ENCODE measurements at regions not wholly inside any gene's neighbourhood (a gene's known extent, or its start where the extent isn't known, plus 50 kb on each side); places are given as distances from the start of the nearest gene placed in this dataset.
A peak's percentile ranks its signal among the peaks of the same experiment; 100 is the strongest.

- Histone ChIP-seq H3K27me3 (ENCODE audit: control insufficient read depth, extremely low read depth, insufficient read depth, low read length) (peaks cover 8% of the 10 kb centered on the region), H3K9me3 (ENCODE audit: control insufficient read depth, low read depth, low read length) (no peaks in the 10 kb centered on the region), H2AFZ (ENCODE audit: control insufficient read depth, low read length) (no peak overlapping the region), H3K9ac (ENCODE audit: control insufficient read depth, extremely low read depth, insufficient read depth, low read length) (no peak overlapping the region), H3K79me2 (ENCODE audit: control insufficient read depth, insufficient read depth, low read length) (no peaks in the 10 kb centered on the region), H3K4me3 (ENCODE audit: control insufficient read depth in 2 of 3, extremely low read depth in 1 of 3, insufficient read depth in 2 of 3, low read depth in 1 of 3, low read length in 3 of 3) (no peak overlapping the region), H3K27ac (ENCODE audit: control insufficient read depth, insufficient read depth, low read length) (no peak overlapping the region), H3K4me2 (ENCODE audit: control insufficient read depth, extremely low read depth, insufficient read depth, low read depth, low read length) (no peak overlapping the region), H3K36me3 (ENCODE audit: control insufficient read depth in 2 of 2, extremely low read depth in 1 of 2, insufficient read depth in 2 of 2, low read length in 2 of 2) (no peaks in the 10 kb centered on the region), H3K9me1 (ENCODE audit: control insufficient read depth, extremely low read depth, insufficient read depth, low read length) (no peaks in the 10 kb centered on the region), H3K4me1 (ENCODE audit: control insufficient read depth, extremely low read depth, insufficient read depth, low read length) (no peaks in the 10 kb centered on the region), H4K20me1 (ENCODE audit: control insufficient read depth, extremely low read depth, insufficient read depth, low read length) (no peaks in the 10 kb centered on the region)
- dilution Hi-C loops (cut with MboI; ENCODE audit: extremely low pct_ligation_motif_present, low sequenced_read_pairs): no loop called here
- TF ChIP-seq EZH2 (IDR thresholded peaks at IDR 0.05; ENCODE audit: low read length) (no peak), CTCF (optimal IDR thresholded peaks at IDR 0.05 in 1 of 3, IDR thresholded peaks at IDR 0.05 in 1 of 3, conservative IDR thresholded peaks at IDR 0.05 in 1 of 3; ENCODE audit: extremely low read depth in 1 of 3, insufficient read depth in 2 of 3, low read length in 3 of 3) (peak; percentile 44 to 58 (median 44))
- no peak for FAIRE-seq
- DNase-seq (ENCODE audit: low read depth, low spot score): no peak
These were observed 373.5 kb upstream of the OR4E1 start for GRCh38 chr14:22047115-22047514.

DNA sequence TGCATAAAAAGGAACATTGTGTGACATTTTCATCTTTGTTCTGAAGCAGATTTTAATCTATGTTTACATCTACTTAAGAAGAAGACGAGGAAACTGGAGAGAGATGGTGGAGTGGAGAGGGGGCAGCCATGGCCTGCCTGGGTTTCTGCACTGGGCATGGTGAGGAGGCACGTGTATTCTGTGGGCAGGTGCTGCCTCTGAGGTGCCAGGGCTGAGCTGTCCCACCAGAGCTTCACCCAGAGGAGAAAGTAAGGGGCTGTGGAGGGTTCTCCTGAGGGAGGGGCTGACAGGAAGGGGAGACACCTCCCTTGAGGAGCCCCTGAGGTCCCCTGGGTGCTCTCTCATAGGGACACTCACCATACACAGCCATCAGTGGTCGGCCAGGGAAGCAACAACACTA is 372.4 kb upstream of the OR4E1 start:
- Histone ChIP-seq H3K27me3 (ENCODE audit: control insufficient read depth, extremely low read depth, insufficient read depth, low read length) (peaks cover 8% of the 10 kb centered on the region), H4K20me1 (ENCODE audit: control insufficient read depth, extremely low read depth, insufficient read depth, low read length) (no peaks in the 10 kb centered on the region), H3K9ac (ENCODE audit: control insufficient read depth, extremely low read depth, insufficient read depth, low read length) (no peak overlapping the region), H2AFZ (ENCODE audit: control insufficient read depth, low read length) (no peak overlapping the region), H3K36me3 (ENCODE audit: control insufficient read depth in 2 of 2, extremely low read depth in 1 of 2, insufficient read depth in 2 of 2, low read length in 2 of 2) (no peaks in the 10 kb centered on the region), H3K4me2 (ENCODE audit: control insufficient read depth, extremely low read depth, insufficient read depth, low read depth, low read length) (no peak overlapping the region), H3K9me3 (ENCODE audit: control insufficient read depth, low read depth, low read length) (no peaks in the 10 kb centered on the region), H3K27ac (ENCODE audit: control insufficient read depth, insufficient read depth, low read length) (no peak overlapping the region), H3K4me3 (ENCODE audit: control insufficient read depth in 2 of 3, extremely low read depth in 1 of 3, insufficient read depth in 2 of 3, low read depth in 1 of 3, low read length in 3 of 3) (no peak overlapping the region), H3K4me1 (ENCODE audit: control insufficient read depth, extremely low read depth, insufficient read depth, low read length) (no peaks in the 10 kb centered on the region), H3K79me2 (ENCODE audit: control insufficient read depth, insufficient read depth, low read length) (no peaks in the 10 kb centered on the region), H3K9me1 (ENCODE audit: control insufficient read depth, extremely low read depth, insufficient read depth, low read length) (no peaks in the 10 kb centered on the region)
- dilution Hi-C loops (cut with MboI; ENCODE audit: extremely low pct_ligation_motif_present, low sequenced_read_pairs): no loop called here
- FAIRE-seq (no peak), DNase-seq (ENCODE audit: low read depth, low spot score) (no peak)
- no peak for TF ChIP-seq EZH2 (IDR thresholded peaks at IDR 0.05; ENCODE audit: low read length)
- no peak for TF ChIP-seq CTCF (optimal IDR thresholded peaks at IDR 0.05 in 1 of 3, IDR thresholded peaks at IDR 0.05 in 1 of 3, conservative IDR thresholded peaks at IDR 0.05 in 1 of 3; ENCODE audit: extremely low read depth in 1 of 3, insufficient read depth in 2 of 3, low read length in 3 of 3)
